ENCODE measurements at regions not wholly inside any gene's neighbourhood (a gene's known extent, or its start where the extent isn't known, plus 50 kb on each side); places are given as distances from the start of the nearest gene placed in this dataset.
"Not testable (repeated sequence)": the region's sequence is repeated elsewhere in the genome, so short reads cannot be mapped to it uniquely, and the experiment has no call there.

- no peak for DNase-seq (ENCODE audit: low spot score)
These were observed 836.2 kb upstream of the MGAT4C start for GRCh38 chr12:87092421-87092820.

- peak; percentile 33 for DNase-seq (ENCODE audit: low spot score)
These were observed 830.1 kb upstream of the MGAT4C start for GRCh38 chr12:87086118-87086891.

- no peak for DNase-seq (ENCODE audit: low spot score)
These were observed 829.1 kb upstream of the MGAT4C start for GRCh38 chr12:87085286-87085685.

GRCh38 chr12:87082756-87083155 is 826.6 kb upstream of the MGAT4C start:
- no peak for DNase-seq (ENCODE audit: low spot score)

- DNase-seq (ENCODE audit: low spot score) = no peak
These were observed 818.6 kb upstream of the MGAT4C start for GRCh38 chr12:87074781-87075180.

- DNase-seq (ENCODE audit: low spot score) = no peak
These were observed 810.1 kb upstream of the MGAT4C start for GRCh38 chr12:87066326-87066725.

- no peak for DNase-seq (ENCODE audit: low spot score)
These were observed 803.0 kb upstream of the MGAT4C start for GRCh38 chr12:87059231-87059630.

- no peak for DNase-seq (ENCODE audit: low spot score)
These were observed 798.0 kb upstream of the MGAT4C start for GRCh38 chr12:87054226-87054625.

GRCh38 chr12:87051621-87052020 is 795.4 kb upstream of the MGAT4C start:
- DNase-seq (ENCODE audit: low spot score) = no peak

GRCh38 chr12:87047691-87048090 is 791.5 kb upstream of the MGAT4C start:
- DNase-seq (ENCODE audit: low spot score) = no peak

GRCh38 chr12:87039536-87039935 is 783.3 kb upstream of the MGAT4C start:
- no peak for DNase-seq (ENCODE audit: low spot score)

- DNase-seq (ENCODE audit: low spot score) = no peak
These were observed 781.9 kb upstream of the MGAT4C start for GRCh38 chr12:87038098-87038497.

- no peak for DNase-seq (ENCODE audit: low spot score)
These were observed 769.8 kb upstream of the MGAT4C start for GRCh38 chr12:87025976-87026375.

GRCh38 chr12:87021400-87021799 is 765.2 kb upstream of the MGAT4C start:
- no peak for DNase-seq (ENCODE audit: low spot score)

- DNase-seq (ENCODE audit: low spot score) = no peak
These were observed 763.9 kb upstream of the MGAT4C start for GRCh38 chr12:87020071-87020470.

GRCh38 chr12:87015352-87015751 is 759.2 kb upstream of the MGAT4C start:
- no peak for DNase-seq (ENCODE audit: low spot score)

- DNase-seq (ENCODE audit: low spot score) = no peak
These were observed 752.7 kb upstream of the MGAT4C start for GRCh38 chr12:87008785-87009384.

GRCh38 chr12:87001102-87001501 is 744.9 kb upstream of the MGAT4C start:
- DNase-seq (ENCODE audit: low spot score) = no peak

GRCh38 chr12:86985298-86985697 is 729.1 kb upstream of the MGAT4C start:
- no peak for DNase-seq (ENCODE audit: low spot score)

GRCh38 chr12:86970595-86970994 is 714.4 kb upstream of the MGAT4C start:
- not testable (repeated sequence) for DNase-seq (ENCODE audit: low spot score)

- DNase-seq (ENCODE audit: low spot score) = no peak
These were observed 703.7 kb upstream of the MGAT4C start for GRCh38 chr12:86959766-86960458.

GRCh38 chr12:86950444-86950843 is 694.3 kb upstream of the MGAT4C start:
- DNase-seq (ENCODE audit: low spot score) = no peak

- DNase-seq (ENCODE audit: low spot score) = no peak
These were observed 693.9 kb upstream of the MGAT4C start for GRCh38 chr12:86950043-86950442.

Data from RKO (cell line).